ENCODE measurements at regions not wholly inside any gene's neighbourhood (a gene's known extent, or its start where the extent isn't known, plus 50 kb on each side); places are given as distances from the start of the nearest gene placed in this dataset.
A peak's percentile ranks its signal among the peaks of the same experiment; 100 is the strongest.

DNA sequence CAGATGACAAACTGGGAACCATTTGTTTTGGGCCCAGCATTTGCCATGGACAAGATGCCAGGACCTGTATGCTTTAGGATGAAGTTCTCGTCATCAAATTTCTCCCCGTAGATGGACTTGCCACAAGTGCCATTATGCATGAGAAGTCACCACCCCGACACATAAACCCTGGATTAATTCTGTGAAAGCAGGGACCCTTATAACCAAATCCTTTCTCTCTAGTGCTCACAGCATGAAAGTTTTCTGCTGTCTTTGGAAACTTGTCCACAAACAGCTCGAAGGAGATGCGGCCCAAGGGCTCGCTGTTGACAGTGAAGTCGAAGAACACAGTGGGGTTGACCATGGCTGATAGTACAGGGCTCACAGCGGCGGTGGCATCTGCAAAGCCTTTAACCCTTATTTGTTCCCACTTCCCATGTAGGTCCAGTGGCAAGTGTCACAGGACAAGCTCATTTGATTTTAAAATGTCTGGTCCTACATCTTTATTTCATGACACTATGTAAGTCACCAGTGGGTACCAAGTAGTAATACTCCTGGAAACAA lies 75.2 kb upstream of the MIR17HG start:
- H3K4me1 ChIP-seq (replicated peaks in 1 of 2; ENCODE audit: control insufficient read depth in 2 of 2, insufficient read depth in 2 of 2, low read length in 2 of 2): no peaks in the 10 kb centered on the region
- no peaks in the 10 kb centered on the region for H3K27me3 ChIP-seq (ENCODE audit: control insufficient read depth in 2 of 2, insufficient read depth in 2 of 2, low read length in 2 of 2)
- H2AFZ ChIP-seq (ENCODE audit: low read depth, low read length): no peak overlapping the region
- H3K9me3 ChIP-seq (replicated peaks; ENCODE audit: control insufficient read depth, insufficient read depth, low read depth, low read length): no peaks in the 10 kb centered on the region; the same call in 1 of the 2 replicates
- no peak overlapping the region for H3K4me3 ChIP-seq
- no TSS peak for BruUV-seq (replicated peaks)
- DNase-seq (ENCODE audit: extremely low read depth in 1 of 4, low spot score in 3 of 4) (no peak), FAIRE-seq (no peak), ATAC-seq (no peak; the same call in 2 of the 3 replicates)
- 1% methylated on average over 9 of the region's 9 CpGs for WGBS (ENCODE audit: insufficient coverage, low coverage, missing lambda C conversion rate)
- H3K79me2 ChIP-seq (ENCODE audit: control insufficient read depth, insufficient read depth, low read length): no peaks in the 10 kb centered on the region
- H3K4me2 ChIP-seq (ENCODE audit: insufficient read depth, low read length): no peak overlapping the region
- in situ Hi-C loops (cut with MboI): no loop called here
- H3K27ac ChIP-seq (ENCODE audit: extremely low read depth, low read depth, low read length): no peak overlapping the region
- CTCF ChIA-PET (ENCODE audit: low intra/inter-chr PET ratio): no interaction called here
- TF ChIP-seq CGGBP1 (CRISPR knock-in tag; IDR thresholded peaks at IDR 0.05) (no peak), STAG1 (CRISPR knock-in tag; IDR thresholded peaks at IDR 0.05; ENCODE audit: borderline replicate concordance) (0 out of 2 replicates have a peak, but pooled peaks have one; percentile 29), MED1 (CRISPR knock-in tag; IDR thresholded peaks at IDR 0.05; ENCODE audit: borderline replicate concordance) (peak; percentile 89; the same call in 1 of the 2 replicates), ZNF583 (CRISPR knock-in tag; IDR thresholded peaks at IDR 0.05) (no peak), BRCA1 (IDR thresholded peaks at IDR 0.05) (no peak), BRCA1 (CRISPR knock-in tag; IDR thresholded peaks at IDR 0.05) (peak; percentile 85; the same call in 1 of the 2 replicates)
- intact Hi-C loops (cut with micrococcal nuclease): no loop called here
- POLR2A ChIA-PET: interaction anchor here (0.7 to 1.6 kb wide), 3 partner anchors 8 to 1310 kb away, joined by 3 to 7 read pairs (median 3); no protein-coding TSS in a partner anchor
- no peaks in the 10 kb centered on the region for H4K20me1 ChIP-seq (replicated peaks; ENCODE audit: control insufficient read depth, insufficient read depth, low read length)
- H3K9me1 ChIP-seq (ENCODE audit: control insufficient read depth, insufficient read depth, low read length): no peaks in the 10 kb centered on the region
- no peak overlapping the region for H3K9ac ChIP-seq (ENCODE audit: insufficient read depth in 1 of 2, low read depth in 2 of 2, low read length in 2 of 2)
- no peaks in the 10 kb centered on the region for H3K36me3 ChIP-seq (ENCODE audit: control insufficient read depth, insufficient read depth, low read length)

GRCh38 chr13:91273675-91274074 lies 73.8 kb upstream of the MIR17HG start:
- CTCF ChIA-PET (ENCODE audit: low intra/inter-chr PET ratio): no interaction called here
- Histone ChIP-seq H3K9me3 (replicated peaks; ENCODE audit: control insufficient read depth, insufficient read depth, low read depth, low read length) (no peaks in the 10 kb centered on the region; the same call in 1 of the 2 replicates), H3K9ac (ENCODE audit: insufficient read depth in 1 of 2, low read depth in 2 of 2, low read length in 2 of 2) (no peak overlapping the region), H3K4me3 (no peak overlapping the region), H3K27me3 (ENCODE audit: control insufficient read depth in 2 of 2, insufficient read depth in 2 of 2, low read length in 2 of 2) (no peaks in the 10 kb centered on the region), H4K20me1 (replicated peaks; ENCODE audit: control insufficient read depth, insufficient read depth, low read length) (no peaks in the 10 kb centered on the region), H3K9me1 (ENCODE audit: control insufficient read depth, insufficient read depth, low read length) (no peaks in the 10 kb centered on the region), H3K4me1 (replicated peaks in 1 of 2; ENCODE audit: control insufficient read depth in 2 of 2, insufficient read depth in 2 of 2, low read length in 2 of 2) (no peaks in the 10 kb centered on the region), H3K27ac (ENCODE audit: extremely low read depth, low read depth, low read length) (no peak overlapping the region), H3K79me2 (ENCODE audit: control insufficient read depth, insufficient read depth, low read length) (no peaks in the 10 kb centered on the region), H3K4me2 (ENCODE audit: insufficient read depth, low read length) (no peak overlapping the region), H2AFZ (ENCODE audit: low read depth, low read length) (no peak overlapping the region), H3K36me3 (ENCODE audit: control insufficient read depth, insufficient read depth, low read length) (no peaks in the 10 kb centered on the region)
- POLR2A ChIA-PET: interaction anchor here (0.6 to 0.8 kb wide), 3 partner anchors 9 to 353 kb away, joined by 3 to 4 read pairs (median 4); no protein-coding TSS in a partner anchor
- in situ Hi-C loops (cut with MboI): no loop called here
- intact Hi-C loops (cut with micrococcal nuclease): no loop called here
- FAIRE-seq (no peak), ATAC-seq (no peak), DNase-seq (ENCODE audit: extremely low read depth in 1 of 4, low spot score in 3 of 4) (no peak)
- 0 out of 2 replicates have a peak, but pooled peaks have one; percentile 7 for TF ChIP-seq CEBPB (tag; IDR thresholded peaks at IDR 0.05)
- no peak for TF ChIP-seq OTX1 (CRISPR knock-in tag; IDR thresholded peaks at IDR 0.05)
- 0 out of 4 replicates have a peak, but pooled peaks of 1 of the 2 experiments have one; percentile 27 for TF ChIP-seq MCM7 (IDR thresholded peaks at IDR 0.05)
- no peak for TF ChIP-seq EP400 (IDR thresholded peaks at IDR 0.05)
- no TSS peak for BruUV-seq (replicated peaks)
- under 1% methylated on average over 3 of the region's 3 CpGs for WGBS (ENCODE audit: insufficient coverage, low coverage, missing lambda C conversion rate)

Measured in K562 (cell line).